ENCODE measurements at regions not wholly inside any gene's neighbourhood (a gene's known extent, or its start where the extent isn't known, plus 50 kb on each side); places are given as distances from the start of the nearest gene placed in this dataset.

GRCh38 chr10:33418301-33418700 lies 83.8 kb upstream of the NRP1 start:
- no peak for DNase-seq (ENCODE audit: low read depth)

GRCh38 chr10:33416691-33417090 lies 82.2 kb upstream of the NRP1 start:
- no peak for DNase-seq (ENCODE audit: low read depth)

GRCh38 chr10:33416209-33416608 lies 81.7 kb upstream of the NRP1 start:
- no peak for DNase-seq (ENCODE audit: low read depth)

DNA sequence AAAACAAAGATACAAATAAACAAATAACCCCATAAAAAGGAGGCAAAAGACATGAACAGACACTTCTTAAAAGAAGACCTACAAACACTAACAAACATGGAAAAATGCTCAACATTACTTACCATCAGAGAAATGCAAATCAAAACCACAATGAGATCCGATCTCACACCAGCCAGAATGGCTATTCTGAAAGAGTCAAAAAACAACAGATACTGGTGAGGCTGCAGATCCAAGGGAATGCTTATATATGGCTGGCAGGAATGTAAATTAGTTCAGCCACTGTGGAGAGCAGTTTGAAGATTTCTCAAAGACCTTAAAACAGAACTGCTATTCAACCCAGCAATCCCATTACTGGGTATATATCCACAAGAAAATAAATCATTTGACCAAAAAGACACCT lies 80.4 kb upstream of the NRP1 start:
- no peak for DNase-seq (ENCODE audit: low read depth)

GRCh38 chr10:33412653-33413361 lies 78.3 kb upstream of the NRP1 start:
- peak; percentile 99 for DNase-seq (ENCODE audit: low read depth)

GRCh38 chr10:33412241-33412640 lies 77.8 kb upstream of the NRP1 start:
- no peak for DNase-seq (ENCODE audit: low read depth)

DNA sequence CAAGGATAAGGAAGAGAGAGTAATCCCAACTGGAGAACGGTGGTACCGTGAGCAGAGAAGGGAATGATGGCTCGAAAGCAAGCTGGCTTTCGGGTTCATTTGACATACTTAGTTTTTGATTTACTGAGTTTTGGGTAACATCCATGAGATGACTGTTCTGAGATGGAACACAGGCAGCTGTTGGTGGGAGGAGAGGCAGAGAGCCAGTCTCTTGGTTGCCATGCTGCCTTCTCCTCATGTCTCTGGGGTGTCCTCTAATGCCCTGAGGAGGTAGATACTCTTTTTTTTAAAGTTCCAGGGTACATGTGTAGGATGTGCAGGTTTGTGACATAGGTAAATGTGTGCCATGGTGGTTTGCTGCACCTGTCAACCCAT lies 76.4 kb upstream of the NRP1 start:
- no peak for DNase-seq (ENCODE audit: low read depth)

- peak; percentile 44 for DNase-seq (ENCODE audit: low read depth)
Measured at GRCh38 chr10:33410096-33410859, 75.8 kb upstream of the NRP1 start.

- DNase-seq (ENCODE audit: low read depth): no peak
Measured at GRCh38 chr10:33406596-33406995, 72.1 kb upstream of the NRP1 start.

DNA sequence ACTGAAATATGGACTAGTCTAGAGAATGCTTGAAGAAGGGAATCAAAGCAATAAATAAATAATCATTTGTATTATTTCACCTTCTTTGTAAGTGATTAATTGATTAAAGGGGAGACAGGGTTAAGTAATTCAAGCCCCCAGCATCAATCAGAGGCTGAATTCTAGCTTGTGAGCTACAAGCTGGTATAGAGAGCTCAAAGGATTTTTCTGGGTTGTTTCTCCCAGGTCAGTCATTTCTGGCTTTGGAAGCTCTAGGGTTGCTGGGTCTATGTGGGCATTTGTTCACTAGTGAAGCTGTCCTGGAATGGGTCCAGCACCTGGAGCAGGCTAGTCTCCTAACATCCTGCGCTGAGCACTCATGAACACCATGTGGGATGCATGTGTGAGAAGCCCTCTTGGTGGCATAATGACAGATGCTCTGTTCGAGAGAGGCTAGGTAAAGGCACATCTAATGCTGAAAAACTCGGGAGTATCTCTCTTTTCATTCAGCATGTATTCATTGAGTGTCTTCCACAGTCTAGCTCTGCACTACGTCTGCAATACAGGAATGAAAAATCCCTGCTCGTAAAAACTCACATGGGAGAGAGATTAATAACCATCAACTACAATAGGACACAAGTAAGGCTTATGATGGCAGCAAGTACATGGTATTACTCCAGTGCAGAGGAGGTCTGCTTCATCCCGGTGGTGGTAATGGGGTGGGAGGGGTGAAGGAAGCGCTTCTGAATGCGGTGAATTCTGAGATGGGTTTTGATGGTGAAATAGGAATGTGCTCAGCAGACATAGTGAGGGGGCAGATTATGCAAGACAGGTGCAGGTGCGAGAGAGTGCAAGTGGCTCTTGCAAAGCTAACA lies 68.0 kb upstream of the NRP1 start:
- no peak for DNase-seq (ENCODE audit: low read depth)

- DNase-seq (ENCODE audit: low read depth): no peak
Measured at GRCh38 chr10:33401300-33401699, 66.8 kb upstream of the NRP1 start.

DNA sequence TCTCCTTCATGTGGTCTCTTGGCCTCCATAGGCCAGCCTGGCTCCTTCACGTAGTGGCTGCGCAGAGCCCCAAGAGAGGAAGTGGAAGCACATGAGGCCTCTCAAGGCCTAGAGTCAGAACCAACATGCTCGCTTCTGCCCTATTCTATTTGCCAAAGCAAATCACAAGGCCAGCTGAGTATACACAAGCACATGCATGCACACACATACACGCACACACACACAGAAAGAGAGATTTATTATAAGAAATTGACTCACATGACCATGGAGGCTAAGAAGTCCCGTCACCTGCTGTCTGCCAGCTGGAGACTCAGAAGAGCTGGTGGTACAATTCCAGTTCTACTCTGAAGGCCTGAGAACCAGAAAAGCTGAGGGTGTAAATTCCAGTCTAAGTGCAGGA lies 64.3 kb upstream of the NRP1 start:
- no peak for DNase-seq (ENCODE audit: low read depth)

- no peak for DNase-seq (ENCODE audit: low read depth)
Measured at GRCh38 chr10:33396938-33397337, 62.5 kb upstream of the NRP1 start.

GRCh38 chr10:33396279-33396678 lies 61.8 kb upstream of the NRP1 start:
- no peak for DNase-seq (ENCODE audit: low read depth)

DNA sequence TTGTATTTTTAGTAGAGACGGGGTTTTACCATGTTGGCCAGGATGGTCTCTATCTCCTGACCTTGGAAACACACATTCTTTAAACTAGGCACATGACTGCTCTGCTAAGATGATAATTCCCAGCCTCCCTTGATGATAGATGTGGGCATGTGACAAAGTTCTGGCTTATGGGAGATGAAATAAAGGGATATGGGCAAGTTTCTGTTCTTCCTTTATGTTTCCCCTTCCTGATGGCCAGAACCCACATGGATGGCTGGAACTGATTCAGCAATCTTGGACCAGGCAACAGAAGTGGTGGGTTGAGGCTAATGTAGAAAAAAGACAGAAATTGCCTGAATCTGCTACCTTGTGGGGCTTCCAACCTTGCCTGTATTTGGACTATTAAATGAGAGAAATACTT lies 60.7 kb upstream of the NRP1 start:
- no peak for DNase-seq (ENCODE audit: low read depth)

DNA sequence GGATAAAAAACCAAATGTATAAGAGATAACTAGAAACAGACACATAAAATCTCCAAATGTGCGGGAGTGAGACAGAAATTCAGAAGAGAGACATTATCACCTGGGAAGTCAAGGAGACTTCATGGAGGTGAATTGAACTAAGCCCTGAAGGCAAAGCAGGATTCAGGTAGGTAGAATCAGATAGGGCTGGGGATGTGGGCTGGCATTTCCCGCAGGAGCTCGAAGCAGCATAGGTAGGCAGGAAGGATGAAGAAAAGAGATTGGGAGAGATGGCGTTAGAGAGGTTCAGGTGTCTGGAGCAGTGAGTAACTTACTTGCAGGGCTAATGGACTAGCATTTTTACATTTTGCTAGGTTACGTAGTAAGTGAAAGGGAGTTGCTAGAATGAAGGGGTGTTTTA lies 58.2 kb upstream of the NRP1 start:
- no peak for DNase-seq (ENCODE audit: low read depth)

GRCh38 chr10:33391611-33392465 lies 57.4 kb upstream of the NRP1 start:
- DNase-seq (ENCODE audit: low read depth): no peak

GRCh38 chr10:33390046-33390445 lies 55.6 kb upstream of the NRP1 start:
- DNase-seq (ENCODE audit: low read depth): peak; percentile 44

GRCh38 chr10:33388785-33389184 lies 54.3 kb upstream of the NRP1 start:
- no peak for DNase-seq (ENCODE audit: low read depth)

DNA sequence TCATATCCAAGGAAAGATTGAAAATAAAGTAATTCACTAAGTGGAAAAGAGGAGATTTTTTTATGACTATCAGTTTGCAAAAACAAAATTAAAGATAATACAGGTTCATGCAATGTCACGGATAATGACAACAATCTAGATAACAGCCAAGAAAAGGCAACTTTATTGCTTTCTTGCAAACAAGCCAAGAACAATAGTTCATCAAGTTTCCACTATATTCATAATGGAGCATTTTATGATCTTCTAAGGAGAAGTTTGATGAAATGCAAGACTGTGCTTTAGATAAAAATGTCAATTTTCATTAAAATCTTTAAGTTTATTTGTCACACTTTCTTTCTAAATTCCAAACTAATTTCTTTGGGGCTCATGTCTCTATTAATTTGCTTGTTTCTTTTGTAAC lies 53.9 kb upstream of the NRP1 start:
- no peak for DNase-seq (ENCODE audit: low read depth)

- DNase-seq (ENCODE audit: low read depth): no peak
Measured at GRCh38 chr10:33387720-33388119, 53.3 kb upstream of the NRP1 start.

- DNase-seq (ENCODE audit: low read depth): no peak
Measured at GRCh38 chr10:33386926-33387325, 52.5 kb upstream of the NRP1 start.

Data from RPMI7951 (cell line).